PC-3 (cell line): ENCODE measurements at regions not wholly inside any gene's neighbourhood (a gene's known extent, or its start where the extent isn't known, plus 50 kb on each side); places are given as distances from the start of the nearest gene placed in this dataset.

ENCODE experiments used
- CTCF ChIP-seq: fragments of 300-600 bp; sonication (generic); conservative IDR thresholded peaks from 2 replicates; pipeline ENCODE4 v1.5.1; 2017; ENCODE audit warnings: antibody characterized with exemption, low read depth, mild to moderate bottlenecking, low read length
- EZH2 ChIP-seq: fragments of 300-600 bp; sonication (generic); IDR thresholded peaks from one replicate; pipeline ENCODE4 v1.6.1; 2017; ENCODE audit warnings: antibody characterized with exemption, mild to moderate bottlenecking, low read length; ENCODE audit not compliant: unreplicated experiment
- EZH2phosphoT487 ChIP-seq: fragments of 300-600 bp; sonication (generic); IDR thresholded peaks from 2 replicates; pipeline ENCODE4 v1.6.1; 2018; ENCODE audit warnings: mild to moderate bottlenecking, antibody characterized with exemption, low read length, borderline replicate concordance

- TF ChIP-seq CTCF (no peak), EZH2 (no peak), EZH2phosphoT487 (no peak)
Measured at GRCh38 chrX:6770936-6771335, 236.0 kb upstream of the VCX3A start.
